CD4-positive, alpha-beta memory T cell (primary cell): ENCODE measurements at regions not wholly inside any gene's neighbourhood (a gene's known extent, or its start where the extent isn't known, plus 50 kb on each side); places are given as distances from the start of the nearest gene placed in this dataset.
"Not testable (repeated sequence)": the region's sequence is repeated elsewhere in the genome, so short reads cannot be mapped to it uniquely, and the experiment has no call there.

Source experiments
- CTCF ChIA-PET: fragments of 350-600 bp; sonication (Branson Sonifier 250); formaldehyde crosslinking; loops from one replicate; lab custom pipeline; 2021; ENCODE audit warnings: inconsistent platforms; ENCODE audit not compliant: partially characterized antibody; lab: Charles Lee
- POLR2A ChIA-PET: fragments of 350-600 bp; sonication (Branson Sonifier 250); formaldehyde crosslinking; loops from one replicate; lab custom pipeline; 2021; ENCODE audit not compliant: partially characterized antibody; lab: Charles Lee
- DNase-seq, 5 donors: peaks; one replicate each; pipeline versions ENCODE4 v3.0.0 to v3.0.0-alpha.2; 2020 to 2022; ENCODE audit warnings: mixed read lengths in 1 of 5
- H3K27ac ChIP-seq: one replicate; pipeline ENCODE4 v1.7.0; 2013; ENCODE audit warnings: low read depth, low read length
- H3K27me3 ChIP-seq: 2 replicates; pipeline ENCODE4 v1.7.0; 2013; ENCODE audit warnings: mild to moderate bottlenecking, low read length, moderate library complexity; ENCODE audit not compliant: insufficient read depth
- H3K36me3 ChIP-seq: 2 replicates; pipeline ENCODE4 v1.7.0; 2013; ENCODE audit warnings: mild to moderate bottlenecking, low read length, moderate library complexity; ENCODE audit not compliant: insufficient read depth
- H3K4me1 ChIP-seq: 2 replicates; pipeline ENCODE4 v1.7.0; 2013; ENCODE audit warnings: mild to moderate bottlenecking, low read length, moderate library complexity; ENCODE audit not compliant: insufficient read depth
- H3K4me3 ChIP-seq, 2 donors: one replicate each; pipeline ENCODE4 v1.7.0; 2013; ENCODE audit warnings: low read length in 2 of 2, mild to moderate bottlenecking in 1 of 2
- H3K9me3 ChIP-seq, 2 donors: one replicate each; pipeline ENCODE4 v1.7.0; 2013; ENCODE audit warnings: low read length in 2 of 2, control low read depth in 1 of 2; ENCODE audit not compliant: control insufficient read depth in 1 of 2
- H3K27ac Mint-ChIP-seq, 7 donors: one replicate each; pipeline ENCODE4 v1.8.0; 2020 to 2021; ENCODE audit warnings: mixed read lengths in 7 of 7, mild to moderate bottlenecking in 6 of 7, inconsistent platforms in 3 of 7, moderate library complexity in 3 of 7
- H3K27me3 Mint-ChIP-seq, 2 donors: one replicate each; pipeline ENCODE4 v1.8.0; 2020 to 2021; ENCODE audit warnings: mixed read lengths in 2 of 2
- H3K36me3 Mint-ChIP-seq, 2 donors: one replicate each; pipeline ENCODE4 v1.8.0; 2020 to 2021; ENCODE audit warnings: mixed read lengths in 2 of 2, inconsistent platforms in 1 of 2, mild to moderate bottlenecking in 1 of 2
- H3K4me1 Mint-ChIP-seq, 4 donors: one replicate each; pipeline ENCODE4 v1.8.0; 2020 to 2021; ENCODE audit warnings: mixed read lengths in 4 of 4, mild to moderate bottlenecking in 1 of 4
- H3K4me3 Mint-ChIP-seq, 8 donors: one replicate each; pipeline ENCODE4 v1.8.0; 2020 to 2021; ENCODE audit warnings: mixed read lengths in 8 of 8, mild to moderate bottlenecking in 7 of 8, moderate library complexity in 6 of 8, inconsistent platforms in 3 of 8
- H3K9me3 Mint-ChIP-seq, 8 donors: one replicate each; pipeline ENCODE4 v1.8.0; 2020 to 2021; ENCODE audit warnings: mixed read lengths in 8 of 8, mild to moderate bottlenecking in 5 of 8, inconsistent platforms in 3 of 8, moderate library complexity in 1 of 8
- intact Hi-C: fragments of 100-400 bp; cut with micrococcal nuclease; formaldehyde crosslinking; loops from one replicate; pipeline ENCODE4 v1.15.1; 2023

GRCh38 chr3:161694682-161695564 lies 198.3 kb downstream of the OTOL1 start:
- ChIA-PET CTCF (no interaction called here), POLR2A (no interaction called here)
- Histone ChIP-seq H3K9me3 (no peaks in the 10 kb centered on the region), H3K36me3 (no peaks in the 10 kb centered on the region), H3K4me1 (no peaks in the 10 kb centered on the region), H3K4me3 (no peak overlapping the region), H3K27me3 (no peaks in the 10 kb centered on the region), H3K27ac (no peak overlapping the region)
- Mint-ChIP-seq H3K4me3 (no peak overlapping the region), H3K36me3 (no peaks in the 10 kb centered on the region), H3K27me3 (no peaks in the 10 kb centered on the region), H3K27ac (no peak overlapping the region), H3K4me1 (no peaks in the 10 kb centered on the region), H3K9me3 (peaks cover 0 to 5% (median 0%) of the 10 kb centered on the region in 8 donors)
- intact Hi-C loops, result no loop called here
- DNase-seq, result no peak

GRCh38 chr3:161695811-161696210 lies 199.2 kb downstream of the OTOL1 start:
- Mint-ChIP-seq H3K36me3 (no peaks in the 10 kb centered on the region), H3K4me3 (no peak overlapping the region), H3K27ac (no peak overlapping the region), H3K4me1 (no peaks in the 10 kb centered on the region), H3K9me3 (peaks cover 0 to 5% (median under 1%) of the 10 kb centered on the region in 8 donors), H3K27me3 (no peaks in the 10 kb centered on the region)
- H3K4me1 ChIP-seq, result no peaks in the 10 kb centered on the region
- ChIA-PET CTCF (no interaction called here), POLR2A (no interaction called here)
- no peak for DNase-seq
- H3K9me3 ChIP-seq, result no peaks in the 10 kb centered on the region
- no peaks in the 10 kb centered on the region for H3K27me3 ChIP-seq
- no peaks in the 10 kb centered on the region for H3K36me3 ChIP-seq
- H3K27ac ChIP-seq, result no peak overlapping the region
- intact Hi-C loops, result no loop called here
- no peak overlapping the region for H3K4me3 ChIP-seq

- Mint-ChIP-seq H3K4me1 (no peaks in the 10 kb centered on the region), H3K36me3 (no peaks in the 10 kb centered on the region), H3K27ac (no peak overlapping the region), H3K4me3 (no peak overlapping the region), H3K9me3 (peaks cover 0 to 5% (median 2%) of the 10 kb centered on the region in 8 donors), H3K27me3 (no peaks in the 10 kb centered on the region)
- CTCF ChIA-PET, result no interaction called here
- intact Hi-C loops, result no loop called here
- POLR2A ChIA-PET, result no interaction called here
- H3K9me3 ChIP-seq, result no peaks in the 10 kb centered on the region
- no peaks in the 10 kb centered on the region for H3K27me3 ChIP-seq
- H3K27ac ChIP-seq, result no peak overlapping the region
- no peaks in the 10 kb centered on the region for H3K36me3 ChIP-seq
- H3K4me3 ChIP-seq, result no peak overlapping the region
- H3K4me1 ChIP-seq, result no peaks in the 10 kb centered on the region
- no peak for DNase-seq
Measured at GRCh38 chr3:161700998-161701397, 204.4 kb downstream of the OTOL1 start.

- H3K27ac ChIP-seq, POLR2A ChIA-PET, H3K4me1 ChIP-seq, intact Hi-C loops, H3K36me3 ChIP-seq, CTCF ChIA-PET, H3K36me3 Mint-ChIP-seq, H3K4me3 Mint-ChIP-seq, H3K27me3 ChIP-seq, H3K4me1 Mint-ChIP-seq, DNase-seq, H3K4me3 ChIP-seq, H3K9me3 ChIP-seq, H3K27ac Mint-ChIP-seq, H3K27me3 Mint-ChIP-seq: not testable (repeated sequence)
- peaks cover 0 to 18% (median 5%) of the 10 kb centered on the region in 8 donors for H3K9me3 Mint-ChIP-seq
Measured at GRCh38 chr3:161707253-161707652, 210.6 kb downstream of the OTOL1 start.

GRCh38 chr3:161713731-161714130 lies 217.1 kb downstream of the OTOL1 start:
- Mint-ChIP-seq H3K27me3 (no peaks in the 10 kb centered on the region), H3K27ac (no peak overlapping the region), H3K9me3 (peaks cover 0 to 11% (median 4%) of the 10 kb centered on the region in 8 donors), H3K4me3 (no peak overlapping the region), H3K36me3 (no peaks in the 10 kb centered on the region), H3K4me1 (no peaks in the 10 kb centered on the region)
- H3K4me1 ChIP-seq, result no peaks in the 10 kb centered on the region
- H3K27me3 ChIP-seq, result no peaks in the 10 kb centered on the region
- CTCF ChIA-PET, result no interaction called here
- POLR2A ChIA-PET, result no interaction called here
- intact Hi-C loops, result no loop called here
- DNase-seq, result no peak
- H3K4me3 ChIP-seq, result no peak overlapping the region
- no peak overlapping the region for H3K27ac ChIP-seq
- H3K36me3 ChIP-seq, result no peaks in the 10 kb centered on the region
- no peaks in the 10 kb centered on the region for H3K9me3 ChIP-seq

GRCh38 chr3:161731968-161732367 lies 235.4 kb downstream of the OTOL1 start:
- H3K4me1 ChIP-seq, result no peaks in the 10 kb centered on the region
- ChIA-PET POLR2A (no interaction called here), CTCF (no interaction called here)
- H3K27me3 ChIP-seq, result no peaks in the 10 kb centered on the region
- Mint-ChIP-seq H3K4me3 (no peak overlapping the region), H3K36me3 (no peaks in the 10 kb centered on the region), H3K27me3 (no peaks in the 10 kb centered on the region), H3K27ac (no peak overlapping the region), H3K4me1 (no peaks in the 10 kb centered on the region), H3K9me3 (peaks cover 0 to 3% (median 0%) of the 10 kb centered on the region in 8 donors)
- H3K9me3 ChIP-seq, result no peaks in the 10 kb centered on the region
- no peak for DNase-seq
- intact Hi-C loops, result no loop called here
- no peak overlapping the region for H3K4me3 ChIP-seq
- H3K27ac ChIP-seq, result no peak overlapping the region
- no peaks in the 10 kb centered on the region for H3K36me3 ChIP-seq

GRCh38 chr3:161737171-161737570 lies 240.6 kb downstream of the OTOL1 start:
- CTCF ChIA-PET, result no interaction called here
- Mint-ChIP-seq H3K36me3 (no peaks in the 10 kb centered on the region), H3K27me3 (no peaks in the 10 kb centered on the region), H3K4me3 (no peak overlapping the region), H3K9me3 (peaks cover 0 to 8% (median 2%) of the 10 kb centered on the region in 8 donors), H3K4me1 (no peaks in the 10 kb centered on the region), H3K27ac (no peak overlapping the region)
- H3K36me3 ChIP-seq, result no peaks in the 10 kb centered on the region
- no peaks in the 10 kb centered on the region for H3K9me3 ChIP-seq
- H3K27me3 ChIP-seq, result no peaks in the 10 kb centered on the region
- H3K27ac ChIP-seq, result no peak overlapping the region
- DNase-seq, result no peak
- H3K4me1 ChIP-seq, result no peaks in the 10 kb centered on the region
- intact Hi-C loops, result no loop called here
- POLR2A ChIA-PET, result no interaction called here
- H3K4me3 ChIP-seq, result no peak overlapping the region
